Left cardiac atrium (tissue), 4 donors: ENCODE measurements at regions not wholly inside any gene's neighbourhood (a gene's known extent, or its start where the extent isn't known, plus 50 kb on each side); places are given as distances from the start of the nearest gene placed in this dataset.
"Not testable (repeated sequence)": the region's sequence is repeated elsewhere in the genome, so short reads cannot be mapped to it uniquely, and the experiment has no call there.

Source experiments
- ATAC-seq, 2 donors: fragments of 200-7000 bp; cut with Tn5 transposase; one replicate each; pipeline ENCODE4 v1.9.1; 2020; ENCODE audit warnings: mild to moderate bottlenecking in 2 of 2, moderate library complexity in 2 of 2
- DNase-seq: peaks from one replicate; pipeline ENCODE4 v3.0.0-alpha.2; 2020
- intact Hi-C, 2 donors: fragments of 100-400 bp; cut with DNase I; formaldehyde crosslinking; loops; one replicate each; pipeline versions ENCODE4 v1.14.1 to v1.15.1; 2022 to 2023
- donor health status: DM: no; HTN: yes; CAD: no.
- donor health status: DM: no; HTN: yes; CAD: no; lungs with severe emphysema.
- donor health status: DM: yes; HTN: yes; CAD: no.
- donor health status: Dilated cardiomyopathy.

GRCh38 chr17:45672792-45673191, 111.3 kb upstream of the CRHR1 start:
- intact Hi-C loops = no loop called here
- DNase-seq (no peak), ATAC-seq (no peak)

DNA sequence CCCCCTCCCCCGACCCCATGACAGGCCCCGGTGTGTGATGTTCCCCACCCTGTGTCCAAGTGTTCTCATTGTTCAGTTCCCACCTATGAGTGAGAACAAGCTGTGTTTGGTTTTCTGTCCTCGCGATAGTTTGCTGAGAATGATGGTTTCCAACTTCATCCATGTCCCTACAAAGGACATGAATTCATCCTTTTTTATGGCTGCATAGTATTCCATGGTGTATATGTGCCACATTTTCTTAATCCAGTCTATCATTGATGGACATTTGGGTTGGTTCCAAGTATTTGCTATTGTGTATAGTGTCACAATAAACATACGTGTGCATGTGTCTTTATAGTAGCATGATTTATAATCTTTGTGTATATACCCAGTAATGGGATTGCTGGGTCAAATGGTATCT, 110.4 kb upstream of the CRHR1 start:
- DNase-seq, ATAC-seq, intact Hi-C loops: not testable (repeated sequence)

DNA sequence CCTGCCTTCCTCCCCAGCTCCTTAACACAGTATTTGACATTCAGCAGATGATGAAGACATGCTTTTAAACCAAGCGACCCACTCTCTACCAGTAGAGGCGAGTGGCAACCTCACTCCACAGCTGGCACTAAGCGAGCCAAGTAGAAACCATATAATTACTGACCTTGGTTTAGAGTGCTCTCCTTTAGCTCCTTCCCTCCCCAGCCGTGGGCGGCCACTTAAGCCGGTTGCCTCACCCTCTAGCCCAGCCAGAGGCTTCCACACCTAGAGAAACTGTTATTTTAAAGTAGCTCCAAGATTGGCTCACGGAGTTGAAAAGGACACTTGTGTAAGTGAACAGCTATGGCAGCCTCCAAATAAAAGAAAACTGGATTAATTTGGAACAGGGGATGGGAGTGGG, 109.1 kb upstream of the CRHR1 start:
- intact Hi-C loops = no loop called here
- no peak for DNase-seq
- no peak for ATAC-seq

GRCh38 chr17:45675892-45676291, 108.2 kb upstream of the CRHR1 start:
- DNase-seq (no peak), ATAC-seq (no peak)
- intact Hi-C loops = no loop called here

- intact Hi-C loops = no loop called here
- no peak for DNase-seq
- ATAC-seq = no peak
These were observed 107.4 kb upstream of the CRHR1 start for GRCh38 chr17:45676695-45677094.

DNA sequence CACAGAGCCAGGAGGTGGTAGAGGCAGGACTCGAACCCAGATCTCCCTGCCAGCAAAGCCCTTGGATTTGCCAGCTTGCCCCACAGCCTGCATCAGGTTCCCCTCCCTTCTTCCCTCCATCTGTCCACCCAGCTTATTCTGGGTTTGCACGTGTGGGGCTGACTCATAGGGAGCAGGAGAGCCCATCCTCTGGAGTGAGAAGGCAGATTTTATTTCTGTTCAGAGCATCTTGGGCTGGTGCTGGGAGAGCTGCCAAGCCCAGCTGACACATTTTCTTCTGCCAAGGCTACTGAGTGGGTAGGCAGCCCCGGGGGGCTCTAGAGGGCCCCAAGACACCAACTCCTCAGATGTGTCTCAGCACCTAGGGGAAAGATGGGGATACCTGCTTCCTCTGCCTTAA, 106.3 kb upstream of the CRHR1 start:
- ATAC-seq (no peak), DNase-seq (no peak)
- intact Hi-C loops = no loop called here

GRCh38 chr17:45679426-45679825, 104.7 kb upstream of the CRHR1 start:
- intact Hi-C loops = no loop called here
- ATAC-seq = no peak
- no peak for DNase-seq

GRCh38 chr17:45680360-45680759, 103.8 kb upstream of the CRHR1 start:
- no peak for ATAC-seq
- DNase-seq = no peak
- intact Hi-C loops = no loop called here

DNA sequence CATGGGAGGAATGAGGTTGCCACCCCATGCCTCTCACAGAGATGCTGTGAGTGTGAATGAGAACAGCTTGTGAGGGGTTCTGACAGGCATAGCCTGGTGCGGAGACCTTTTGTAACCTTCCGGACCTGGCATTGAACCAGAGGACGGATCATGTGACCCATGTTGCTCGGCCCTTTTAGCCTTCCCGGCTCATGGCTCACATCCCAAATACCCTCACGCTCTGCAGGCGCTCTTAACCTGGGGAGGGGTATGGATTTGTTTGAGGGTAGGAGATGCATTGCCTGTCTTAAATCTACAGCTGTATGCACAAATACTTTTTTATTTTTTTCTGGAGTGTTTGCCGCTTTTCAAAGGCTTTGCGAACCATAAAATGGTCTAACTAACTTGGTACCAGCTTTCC, 102.4 kb upstream of the CRHR1 start:
- DNase-seq (no peak), ATAC-seq (no peak)
- intact Hi-C loops = no loop called here

DNA sequence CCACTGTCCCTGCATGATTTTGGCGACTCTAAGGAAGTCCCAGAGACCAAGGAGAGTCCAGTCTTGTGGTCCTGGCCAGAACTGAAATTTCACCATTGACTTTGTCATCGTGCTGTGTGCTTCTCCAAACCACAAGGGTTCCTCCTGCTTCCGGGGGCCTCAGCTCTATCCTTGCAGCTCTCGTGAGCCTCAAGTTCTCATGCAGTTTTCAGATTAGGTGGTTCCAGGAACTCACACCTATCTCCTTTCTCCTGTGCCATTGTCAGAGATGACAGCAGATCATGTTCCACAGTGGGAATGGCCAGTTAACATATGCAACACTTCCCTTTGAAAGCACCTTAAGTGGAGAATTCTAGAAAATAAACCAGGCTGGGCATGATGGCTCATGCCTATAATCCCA, 97.9 kb upstream of the CRHR1 start:
- no peak for DNase-seq
- no peak for ATAC-seq
- intact Hi-C loops = no loop called here

- no peak for ATAC-seq
- DNase-seq = no peak
- intact Hi-C loops = no loop called here
These were observed 96.5 kb upstream of the CRHR1 start for GRCh38 chr17:45687594-45687993.

- no peak for ATAC-seq
- intact Hi-C loops = no loop called here
- no peak for DNase-seq
These were observed 95.8 kb upstream of the CRHR1 start for GRCh38 chr17:45688353-45688752.

- ATAC-seq = no peak
- intact Hi-C loops = no loop called here
- DNase-seq = no peak
These were observed 95.3 kb upstream of the CRHR1 start for GRCh38 chr17:45688820-45689219.

- intact Hi-C loops = no loop called here
- no peak for ATAC-seq
These were observed 94.7 kb upstream of the CRHR1 start for GRCh38 chr17:45689451-45689850.

GRCh38 chr17:45690625-45691275, 93.4 kb upstream of the CRHR1 start:
- ATAC-seq = no peak
- intact Hi-C loops = no loop called here
- DNase-seq = no peak

More at GRCh38 chr17:45689451-45689850, 94.7 kb upstream of the CRHR1 start:
- DNase-seq = no peak

- no peak for DNase-seq
- intact Hi-C loops = no loop called here
- ATAC-seq = no peak
These were observed 91.5 kb upstream of the CRHR1 start for GRCh38 chr17:45692661-45693060.

- ATAC-seq (no peak), DNase-seq (no peak)
- intact Hi-C loops = no loop called here
These were observed 90.3 kb upstream of the CRHR1 start for GRCh38 chr17:45693792-45694191.

DNA sequence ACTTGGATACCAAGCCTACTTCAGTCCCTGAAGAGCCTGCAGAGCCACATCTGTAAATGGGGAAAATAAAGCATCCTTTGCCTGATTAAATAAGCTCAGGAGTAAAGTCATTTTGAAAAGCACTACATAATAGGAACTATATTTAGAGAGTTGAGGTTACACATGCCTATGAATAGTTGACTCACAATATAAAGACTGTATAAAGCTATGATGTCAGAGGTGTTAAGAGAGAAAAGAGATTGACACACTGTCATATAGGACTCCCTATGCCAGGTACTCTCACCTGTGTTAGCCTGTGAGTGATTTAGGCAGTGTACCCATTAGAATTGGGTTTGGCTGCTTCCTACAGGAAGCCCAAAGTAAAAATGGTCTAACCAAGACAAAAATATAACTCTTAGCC, 87.7 kb upstream of the CRHR1 start:
- DNase-seq = no peak

DNA sequence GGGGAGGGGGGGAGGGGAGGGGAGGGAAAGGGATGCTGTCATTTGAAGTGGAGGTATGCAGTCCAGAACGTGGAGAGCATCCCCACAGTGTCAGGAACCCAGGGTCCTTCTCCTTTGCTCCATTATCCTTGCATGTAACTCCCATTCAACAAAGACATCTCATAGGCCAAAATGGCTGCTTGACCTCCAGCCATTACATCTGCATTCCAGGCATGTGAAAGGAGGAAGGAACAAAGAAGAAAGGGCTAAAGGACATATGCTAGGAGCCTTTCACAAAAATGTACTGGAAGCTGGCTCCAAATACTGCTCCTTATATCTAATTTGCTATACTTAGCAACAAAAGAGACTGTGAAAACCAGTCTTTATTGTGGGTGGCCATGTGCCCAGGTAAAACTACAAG, 87.0 kb upstream of the CRHR1 start:
- no peak for ATAC-seq
- intact Hi-C loops = no loop called here
- DNase-seq = no peak

More for the DNA sequence above, 87.7 kb upstream of the CRHR1 start:
- intact Hi-C loops = no loop called here
- no peak for ATAC-seq

GRCh38 chr17:45700171-45701090, 83.7 kb upstream of the CRHR1 start:
- ATAC-seq = no peak
- DNase-seq = no peak
- intact Hi-C loops = no loop called here
